HCT116 (cell line): ENCODE measurements at regions not wholly inside any gene's neighbourhood (a gene's known extent, or its start where the extent isn't known, plus 50 kb on each side); places are given as distances from the start of the nearest gene placed in this dataset.

Experiments
- ATAC-seq: fragments of 200-7000 bp; cut with Tn5 transposase; 2 replicates; pipeline ENCODE4 v1.9.1; 2020; ENCODE audit warnings: mild to moderate bottlenecking, moderate library complexity
- BruUV-seq: library from RNA; stranded (reverse); fragments of 400-500 nt; replicated peaks from 2 replicates; lab custom pipeline; 2021; lab: Mats Ljungman, UMichigan
- CTCF ChIA-PET: fragments of 300-600 bp; sonication (Branson Sonifier 250); formaldehyde crosslinking; loops from one replicate; lab custom pipeline; 2021; ENCODE audit warnings: antibody characterized with exemption; lab: Charles Lee
- POLR2A ChIA-PET: fragments of 300-600, 350-600 bp; sonication (Branson Sonifier 250); formaldehyde crosslinking; loops from one replicate; lab custom pipeline; 2021; ENCODE audit warnings: antibody characterized with exemption; lab: Charles Lee
- RAD21 ChIA-PET, 2 experiments: fragments of 300-600 bp; sonication (Branson Sonifier 250); formaldehyde crosslinking; loops; one replicate each; lab custom pipeline; 2023; ENCODE audit warnings: low total read pairs in 2 of 2; ENCODE audit not compliant: uncharacterized antibody in 2 of 2, unreplicated experiment in 2 of 2, low non-redundant PET in 1 of 2; lab: Charles Lee
- DNase-seq: peaks from one replicate; pipeline ENCODE4 v3.0.0-alpha.2; 2010; ENCODE audit warnings: low read depth, low spot score
- H2AFZ ChIP-seq: fragments of 200-600 bp; shearing (Covaris generic), sonication (generic); 2 replicates; pipeline ENCODE4 v1.6.1; 2017; ENCODE audit warnings: low read depth, mixed run types, mixed read lengths, antibody characterized with exemption, low read length; ENCODE audit not compliant: poor library complexity, severe bottlenecking
- H3K27ac ChIP-seq: 2 replicates; pipeline ENCODE4 v1.5.1; 2012; ENCODE audit warnings: low read depth, low read length
- H3K27me3 ChIP-seq: fragments of 200-600 bp; sonication (generic); 2 replicates; pipeline ENCODE4 v1.6.1; 2016; ENCODE audit warnings: mixed run types, low read length, mixed read lengths; ENCODE audit not compliant: insufficient read depth
- H3K36me3 ChIP-seq, 2 experiments: fragments of 200-500 bp in 1 of 2; fragments of 200-600 bp in 1 of 2; sonication (Bioruptor generic) in 1 of 2; sonication (generic) in 1 of 2; 2 replicates each; pipeline versions ENCODE4 v1.5.1 to v1.6.1; 2014 to 2016; ENCODE audit warnings: low read length in 2 of 2, inconsistent platforms in 1 of 2, mixed read lengths in 1 of 2, mixed run types in 1 of 2; ENCODE audit not compliant: insufficient read depth in 2 of 2, control insufficient read depth in 1 of 2
- H3K4me1 ChIP-seq, 2 experiments: fragments of 200-600 bp in 1 of 2; sonication (generic) in 1 of 2; 2 replicates each; pipeline versions ENCODE4 v1.5.1 to v1.6.1; 2012 to 2017; ENCODE audit warnings: low read length in 2 of 2, inconsistent platforms in 1 of 2, mild to moderate bottlenecking in 1 of 2, mixed read lengths in 1 of 2, mixed run types in 1 of 2, moderate library complexity in 1 of 2; ENCODE audit not compliant: insufficient read depth in 2 of 2, control insufficient read depth in 1 of 2
- H3K4me2 ChIP-seq: fragments of 200-600 bp; sonication (generic); 2 replicates; pipeline ENCODE4 v1.6.1; 2017; ENCODE audit warnings: mixed run types, low read length, mixed read lengths
- H3K4me3 ChIP-seq, 2 experiments: fragments of 200-600 bp in 1 of 2; sonication (generic) in 1 of 2; replicated peaks in 1 of 2; 2 replicates each; pipeline ENCODE4 v1.5.1; 2011 to 2016; ENCODE audit warnings: low read length in 2 of 2, control low read depth in 1 of 2, low read depth in 1 of 2, mild to moderate bottlenecking in 1 of 2, mixed read lengths in 1 of 2, mixed run types in 1 of 2
- H3K79me2 ChIP-seq: fragments of 200-600 bp; sonication (generic); 2 replicates; pipeline ENCODE4 v1.6.1; 2017; ENCODE audit warnings: mild to moderate bottlenecking, mixed run types, low read length, moderate library complexity, mixed read lengths; ENCODE audit not compliant: insufficient read depth
- H3K9ac ChIP-seq: fragments of 200-600 bp; sonication (generic); 2 replicates; pipeline ENCODE4 v1.6.1; 2016; ENCODE audit warnings: low read length, mixed read lengths
- H3K9me2 ChIP-seq: fragments of 200-600 bp; sonication (generic), shearing (Covaris generic); 2 replicates; pipeline ENCODE4 v1.6.1; 2017; ENCODE audit warnings: mixed run types, mild to moderate bottlenecking, moderate library complexity; ENCODE audit not compliant: insufficient read depth
- H3K9me3 ChIP-seq, 2 experiments: fragments of 200-500 bp in 1 of 2; fragments of 200-600 bp in 1 of 2; sonication (Bioruptor generic) in 1 of 2; sonication (generic) in 1 of 2; 2 replicates each; pipeline ENCODE4 v1.6.1; 2014 to 2017; ENCODE audit warnings: low read length in 2 of 2, mixed read lengths in 2 of 2, inconsistent platforms in 1 of 2, low read depth in 1 of 2, mild to moderate bottlenecking in 1 of 2, mixed run types in 1 of 2, moderate library complexity in 1 of 2; ENCODE audit not compliant: control insufficient read depth in 1 of 2, insufficient read depth in 1 of 2
- H4K20me1 ChIP-seq: fragments of 200-600 bp; sonication (generic), shearing (Covaris generic); 2 replicates; pipeline ENCODE4 v1.6.1; 2017; ENCODE audit warnings: mixed run types, mild to moderate bottlenecking, moderate library complexity; ENCODE audit not compliant: insufficient read depth
- ATF3 ChIP-seq: IDR thresholded peaks from 2 replicates; pipeline ENCODE4 v1.6.1; 2012
- CEBPB ChIP-seq: IDR thresholded peaks from 2 replicates; pipeline ENCODE4 v1.6.1; 2012; ENCODE audit warnings: low read depth
- EGR1 ChIP-seq: IDR thresholded peaks from 2 replicates; pipeline ENCODE4 v1.6.1; 2012; ENCODE audit warnings: low read depth
- MAX ChIP-seq: IDR thresholded peaks from 2 replicates; pipeline ENCODE4 v1.6.1; 2012
- POLR2AphosphoS5 ChIP-seq: IDR thresholded peaks from 2 replicates; pipeline ENCODE4 v1.6.1; 2011; ENCODE audit warnings: mild to moderate bottlenecking, low read depth, low read length, moderate library complexity
- RAD21 ChIP-seq: IDR thresholded peaks from 2 replicates; pipeline ENCODE4 v1.6.1; 2012; ENCODE audit warnings: low read depth, mild to moderate bottlenecking
- REST ChIP-seq: IDR thresholded peaks from 2 replicates; pipeline ENCODE4 v1.6.1; 2012; ENCODE audit warnings: low read depth
- TCF7L2 ChIP-seq: IDR thresholded peaks from 2 replicates; pipeline ENCODE4 v1.7.0; 2011; ENCODE audit warnings: borderline replicate concordance, inconsistent platforms; ENCODE audit not compliant: insufficient read depth, insufficient read length; ENCODE audit errors: extremely low read depth
- YY1 ChIP-seq: IDR thresholded peaks from 2 replicates; pipeline ENCODE4 v1.6.1; 2011; ENCODE audit warnings: low read length, low read depth, moderate library complexity, mild to moderate bottlenecking; ENCODE audit not compliant: insufficient replicate concordance; ENCODE audit errors: extremely low read depth
- ZNF274 ChIP-seq: fragments of 200-500 bp; sonication (Bioruptor generic); IDR thresholded peaks from 2 replicates; pipeline ENCODE4 v1.6.1; 2014; ENCODE audit warnings: mild to moderate bottlenecking, low read depth, low read length, inconsistent platforms
- intact Hi-C: fragments of 100-400 bp; cut with micrococcal nuclease; formaldehyde crosslinking; loops from 2 replicates; pipeline ENCODE4 v1.10.0; 2022

GRCh38 chr5:38752622-38753021, 93.2 kb upstream of the OSMR start:
- Histone ChIP-seq H2AFZ (no peak overlapping the region), H3K4me2 (no peak overlapping the region), H3K9ac (no peak overlapping the region), H3K9me3 (no peaks in the 10 kb centered on the region), H3K36me3 (no peaks in the 10 kb centered on the region), H3K79me2 (no peaks in the 10 kb centered on the region), H4K20me1 (no peaks in the 10 kb centered on the region), H3K9me2 (no peaks in the 10 kb centered on the region), H3K27me3 (no peaks in the 10 kb centered on the region), H3K4me1 (no peaks in the 10 kb centered on the region), H3K4me3 (no peak overlapping the region), H3K27ac (no peak overlapping the region)
- ATAC-seq (no peak), DNase-seq (no peak)
- ChIA-PET RAD21 (no interaction called here), CTCF (no interaction called here), POLR2A (no interaction called here)
- TF ChIP-seq MAX, result no peak
- no TSS peak for BruUV-seq
- intact Hi-C loops, result no loop called here

GRCh38 chr5:38753141-38753540, 92.7 kb upstream of the OSMR start:
- H3K79me2 ChIP-seq, result no peaks in the 10 kb centered on the region
- DNase-seq (no peak), ATAC-seq (no peak)
- ChIA-PET POLR2A (no interaction called here), CTCF (no interaction called here), RAD21 (no interaction called here)
- no peak overlapping the region for H3K9ac ChIP-seq
- H2AFZ ChIP-seq, result no peak overlapping the region
- H3K4me1 ChIP-seq, result no peaks in the 10 kb centered on the region
- H3K4me3 ChIP-seq, result no peak overlapping the region
- H3K36me3 ChIP-seq, result no peaks in the 10 kb centered on the region
- no peaks in the 10 kb centered on the region for H4K20me1 ChIP-seq
- H3K4me2 ChIP-seq, result no peak overlapping the region
- BruUV-seq, result no TSS peak
- H3K27me3 ChIP-seq, result no peaks in the 10 kb centered on the region
- TF ChIP-seq RAD21 (no peak), ATF3 (no peak), TCF7L2 (no peak), ZNF274 (no peak), MAX (no peak), CEBPB (no peak), REST (no peak), EGR1 (no peak), YY1 (no peak), POLR2AphosphoS5 (no peak)
- H3K9me3 ChIP-seq, result no peaks in the 10 kb centered on the region
- no peaks in the 10 kb centered on the region for H3K9me2 ChIP-seq
- no peak overlapping the region for H3K27ac ChIP-seq
- intact Hi-C loops, result no loop called here
